Astrocyte (in vitro differentiated cells and primary cell): ENCODE measurements at regions not wholly inside any gene's neighbourhood (a gene's known extent, or its start where the extent isn't known, plus 50 kb on each side); places are given as distances from the start of the nearest gene placed in this dataset.
"Not testable (repeated sequence)": the region's sequence is repeated elsewhere in the genome, so short reads cannot be mapped to it uniquely, and the experiment has no call there.

Experiments used
- CTCF ChIP-seq: IDR thresholded peaks from 2 replicates; pipeline ENCODE4 v1.5.1; 2011; ENCODE audit warnings: low read depth, mild to moderate bottlenecking, inconsistent platforms, low read length, moderate library complexity; ENCODE audit not compliant: insufficient read depth
- EZH2 ChIP-seq: IDR thresholded peaks from 2 replicates; pipeline ENCODE4 v1.6.1; 2012; ENCODE audit warnings: mild to moderate bottlenecking, low read length, inconsistent platforms; ENCODE audit not compliant: insufficient read depth

DNA sequence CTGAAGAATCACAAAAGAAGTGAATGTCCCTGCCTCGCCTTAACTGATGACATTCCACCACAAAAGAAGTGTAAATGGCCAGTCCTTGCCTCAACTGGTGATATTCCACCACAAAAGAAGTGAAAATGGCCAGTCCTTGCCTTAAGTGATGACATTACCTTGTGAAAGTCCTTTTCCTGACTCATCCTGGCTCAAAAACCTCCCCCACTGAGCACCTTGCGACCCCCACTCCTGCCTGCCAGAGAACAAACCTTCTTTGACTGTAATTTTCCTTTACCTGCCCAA lies 328.5 kb upstream of the TECRL start:
- TF ChIP-seq CTCF, EZH2: not testable (repeated sequence)
